ENCODE measurements at regions not wholly inside any gene's neighbourhood (a gene's known extent, or its start where the extent isn't known, plus 50 kb on each side); places are given as distances from the start of the nearest gene placed in this dataset.

DNA sequence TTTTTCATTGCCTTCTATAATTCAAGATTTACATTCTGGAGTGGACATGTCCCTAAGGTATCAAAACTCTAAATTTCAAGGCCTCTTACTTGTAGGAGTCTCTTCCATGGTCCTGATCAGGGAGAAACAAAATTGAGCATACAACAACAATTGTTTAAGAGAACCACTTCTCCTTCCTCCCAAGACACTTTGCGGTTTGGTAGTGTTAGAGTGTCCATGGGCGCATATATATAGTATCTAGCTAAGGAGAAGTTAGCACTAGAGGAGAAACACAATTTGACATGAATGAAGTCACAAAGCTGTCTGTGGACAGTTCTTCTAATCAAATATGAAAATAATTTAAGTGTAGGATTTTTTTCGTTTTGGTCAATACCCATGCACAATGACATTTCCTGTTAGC lies 349.1 kb upstream of the MAP2 start:
- no TSS peak for BruUV-seq (replicated peaks)
- ChIA-PET POLR2A (ENCODE audit: low non-redundant PET) (no interaction called here), CTCF (no interaction called here)
- Histone ChIP-seq H3K27me3 (replicated peaks; ENCODE audit: insufficient read depth, low read depth, low read length, poor library complexity) (peaks cover 6% of the 10 kb centered on the region), H3K4me1 (ENCODE audit: insufficient read depth, low read length, poor library complexity, severe bottlenecking) (no peaks in the 10 kb centered on the region), H3K9me3 (ENCODE audit: low read depth, low read length, poor library complexity, severe bottlenecking) (no peaks in the 10 kb centered on the region), H3K36me3 (ENCODE audit: insufficient read depth, low read length, poor library complexity, severe bottlenecking) (no peaks in the 10 kb centered on the region), H3K4me3 (ENCODE audit: low read depth, low read length, poor library complexity, severe bottlenecking) (no peak overlapping the region), H3K27ac (ENCODE audit: low read depth, low read length, poor library complexity, severe bottlenecking) (no peak overlapping the region)
- no peak for DNase-seq (ENCODE audit: low spot score)
- no peak for TF ChIP-seq CTCF (conservative IDR thresholded peaks at IDR 0.05; ENCODE audit: low read depth, low read length)
- TF ChIP-seq EZH2 (IDR thresholded peaks at IDR 0.05; ENCODE audit: borderline replicate concordance, low read depth, low read length, poor library complexity, severe bottlenecking) = no peak
- intact Hi-C loops (cut with micrococcal nuclease; ENCODE audit: unreplicated experiment) = no loop called here

DNA sequence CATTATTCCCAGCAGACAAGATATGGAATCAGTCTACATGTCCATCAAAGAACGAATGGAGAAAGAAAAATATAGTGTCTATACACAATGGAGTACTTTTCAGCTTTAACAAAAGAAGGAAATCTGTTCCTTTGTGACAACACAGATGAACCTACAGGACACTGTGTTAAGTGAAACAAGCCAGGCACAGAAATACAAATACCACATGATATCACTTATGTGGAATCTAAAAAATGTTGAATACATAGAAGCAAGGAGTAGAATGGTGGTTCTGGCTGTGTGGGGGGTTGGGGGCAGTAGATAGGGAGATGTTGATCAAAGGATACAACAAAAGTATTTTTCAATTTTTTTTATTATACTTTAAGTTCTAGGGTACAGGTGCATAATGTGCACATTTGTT lies 347.7 kb upstream of the MAP2 start:
- H3K27me3 ChIP-seq (replicated peaks; ENCODE audit: insufficient read depth, low read depth, low read length, poor library complexity) = peaks cover 3% of the 10 kb centered on the region
- POLR2A ChIA-PET (ENCODE audit: low non-redundant PET) = no interaction called here
- no peaks in the 10 kb centered on the region for H3K9me3 ChIP-seq (ENCODE audit: low read depth, low read length, poor library complexity, severe bottlenecking)
- H3K36me3 ChIP-seq (ENCODE audit: insufficient read depth, low read length, poor library complexity, severe bottlenecking) = no peaks in the 10 kb centered on the region
- H3K4me1 ChIP-seq (ENCODE audit: insufficient read depth, low read length, poor library complexity, severe bottlenecking) = no peaks in the 10 kb centered on the region
- H3K4me3 ChIP-seq (ENCODE audit: low read depth, low read length, poor library complexity, severe bottlenecking) = no peak overlapping the region
- DNase-seq (ENCODE audit: low spot score) = no peak
- no peak overlapping the region for H3K27ac ChIP-seq (ENCODE audit: low read depth, low read length, poor library complexity, severe bottlenecking)
- no peak for TF ChIP-seq EZH2 (IDR thresholded peaks at IDR 0.05; ENCODE audit: borderline replicate concordance, low read depth, low read length, poor library complexity, severe bottlenecking)
- TF ChIP-seq CTCF (conservative IDR thresholded peaks at IDR 0.05; ENCODE audit: low read depth, low read length) = no peak
- BruUV-seq (replicated peaks) = no TSS peak
- intact Hi-C loops (cut with micrococcal nuclease; ENCODE audit: unreplicated experiment) = no loop called here
- CTCF ChIA-PET = no interaction called here

GRCh38 chr2:209086761-209087160 lies 337.1 kb upstream of the MAP2 start:
- intact Hi-C loops (cut with micrococcal nuclease; ENCODE audit: unreplicated experiment) = no loop called here
- H3K9me3 ChIP-seq (ENCODE audit: low read depth, low read length, poor library complexity, severe bottlenecking) = no peaks in the 10 kb centered on the region
- no peak for DNase-seq (ENCODE audit: low spot score)
- TF ChIP-seq EZH2 (IDR thresholded peaks at IDR 0.05; ENCODE audit: borderline replicate concordance, low read depth, low read length, poor library complexity, severe bottlenecking) = no peak
- no peak for TF ChIP-seq CTCF (conservative IDR thresholded peaks at IDR 0.05; ENCODE audit: low read depth, low read length)
- no peak overlapping the region for H3K27ac ChIP-seq (ENCODE audit: low read depth, low read length, poor library complexity, severe bottlenecking)
- H3K4me1 ChIP-seq (ENCODE audit: insufficient read depth, low read length, poor library complexity, severe bottlenecking) = no peaks in the 10 kb centered on the region
- H3K36me3 ChIP-seq (ENCODE audit: insufficient read depth, low read length, poor library complexity, severe bottlenecking) = no peaks in the 10 kb centered on the region
- H3K4me3 ChIP-seq (ENCODE audit: low read depth, low read length, poor library complexity, severe bottlenecking) = no peak overlapping the region
- CTCF ChIA-PET = no interaction called here
- POLR2A ChIA-PET (ENCODE audit: low non-redundant PET) = no interaction called here
- no peaks in the 10 kb centered on the region for H3K27me3 ChIP-seq (replicated peaks; ENCODE audit: insufficient read depth, low read depth, low read length, poor library complexity)
- BruUV-seq (replicated peaks) = no TSS peak

Measured in A673 (cell line).